ENCODE measurements at regions not wholly inside any gene's neighbourhood (a gene's known extent, or its start where the extent isn't known, plus 50 kb on each side); places are given as distances from the start of the nearest gene placed in this dataset.

DNA sequence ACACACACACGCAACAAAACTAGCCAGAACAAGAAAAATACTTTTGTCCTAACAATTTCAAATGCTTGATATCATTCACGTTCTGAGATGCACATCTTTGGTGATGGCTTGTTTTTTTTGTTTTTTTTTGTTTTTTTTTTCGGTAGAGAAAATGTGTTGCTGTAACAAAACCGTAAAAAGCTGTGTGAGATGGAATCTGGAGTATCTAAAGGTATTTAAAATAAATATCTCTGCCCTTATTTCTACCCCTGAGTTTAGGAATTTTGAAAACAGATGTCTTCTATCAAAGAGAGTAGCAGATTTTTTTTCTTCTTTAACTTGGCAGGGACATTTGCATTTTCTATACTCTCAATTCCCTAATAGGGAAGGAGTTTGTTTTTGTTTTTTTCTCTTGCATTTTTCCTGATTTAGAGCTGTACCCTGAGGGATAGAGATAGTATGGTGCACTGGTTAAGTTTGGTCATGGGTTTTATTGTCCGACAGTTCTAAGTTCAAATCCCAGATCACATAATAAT, 446.6 kb downstream of the KLF5 start:
- TF ChIP-seq REST (IDR thresholded peaks at IDR 0.05; ENCODE audit: insufficient read depth in 1 of 2, low read depth in 2 of 2, low read length in 1 of 2) (no peak), SIN3A (IDR thresholded peaks at IDR 0.05; ENCODE audit: borderline replicate concordance, insufficient read depth, low read depth, low read length) (no peak), POLR2AphosphoS5 (IDR thresholded peaks at IDR 0.05; ENCODE audit: low read depth, low read length) (no peak), TCF7L2 (IDR thresholded peaks at IDR 0.05; ENCODE audit: low read depth, low read length) (no peak)
- ChIA-PET POLR2A (no interaction called here), CTCF (no interaction called here)
- Histone ChIP-seq H3K9me3 (ENCODE audit: control insufficient read depth, insufficient read depth, low read depth, low read length) (no peaks in the 10 kb centered on the region), H3K4me3 (ENCODE audit: low read depth in 2 of 2, low read length in 2 of 2) (no peak overlapping the region), H3K27ac (ENCODE audit: low read length) (no peak overlapping the region), H3K4me1 (ENCODE audit: control insufficient read depth, insufficient read depth, low read length) (no peaks in the 10 kb centered on the region), H3K36me3 (ENCODE audit: control insufficient read depth, insufficient read depth, low read length) (no peaks in the 10 kb centered on the region), H3K27me3 (ENCODE audit: control insufficient read depth, insufficient read depth, low read length) (no peaks in the 10 kb centered on the region)
- BruUV-seq (replicated peaks) = no TSS peak
- in situ Hi-C loops (cut with HindIII; ENCODE audit: low pct_unique_long_range_greater_than_20kb, low sequenced_read_pairs) (no loop called here), intact Hi-C loops (cut with micrococcal nuclease; ENCODE audit: unreplicated experiment) (no loop called here)
- DNase-seq (ENCODE audit: low read depth, low spot score) = no peak
- ATAC-seq = no peak

GRCh38 chr13:73499695-73500094, 440.9 kb downstream of the KLF5 start:
- ChIA-PET CTCF (no interaction called here), POLR2A (no interaction called here)
- no TSS peak for BruUV-seq (replicated peaks)
- in situ Hi-C loops (cut with HindIII; ENCODE audit: low pct_unique_long_range_greater_than_20kb, low sequenced_read_pairs) = no loop called here
- H3K27me3 ChIP-seq (ENCODE audit: control insufficient read depth, insufficient read depth, low read length) = no peaks in the 10 kb centered on the region
- TF ChIP-seq, protein P1, sequence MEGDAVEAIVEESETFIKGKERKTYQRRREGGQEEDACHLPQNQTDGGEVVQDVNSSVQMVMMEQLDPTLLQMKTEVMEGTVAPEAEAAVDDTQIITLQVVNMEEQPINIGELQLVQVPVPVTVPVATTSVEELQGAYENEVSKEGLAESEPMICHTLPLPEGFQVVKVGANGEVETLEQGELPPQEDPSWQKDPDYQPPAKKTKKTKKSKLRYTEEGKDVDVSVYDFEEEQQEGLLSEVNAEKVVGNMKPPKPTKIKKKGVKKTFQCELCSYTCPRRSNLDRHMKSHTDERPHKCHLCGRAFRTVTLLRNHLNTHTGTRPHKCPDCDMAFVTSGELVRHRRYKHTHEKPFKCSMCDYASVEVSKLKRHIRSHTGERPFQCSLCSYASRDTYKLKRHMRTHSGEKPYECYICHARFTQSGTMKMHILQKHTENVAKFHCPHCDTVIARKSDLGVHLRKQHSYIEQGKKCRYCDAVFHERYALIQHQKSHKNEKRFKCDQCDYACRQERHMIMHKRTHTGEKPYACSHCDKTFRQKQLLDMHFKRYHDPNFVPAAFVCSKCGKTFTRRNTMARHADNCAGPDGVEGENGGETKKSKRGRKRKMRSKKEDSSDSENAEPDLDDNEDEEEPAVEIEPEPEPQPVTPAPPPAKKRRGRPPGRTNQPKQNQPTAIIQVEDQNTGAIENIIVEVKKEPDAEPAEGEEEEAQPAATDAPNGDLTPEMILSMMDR (IDR thresholded peaks at IDR 0.05) = no peak
- TF ChIP-seq TCF7L2 (IDR thresholded peaks at IDR 0.05; ENCODE audit: low read depth, low read length) = no peak
- TF ChIP-seq REST (IDR thresholded peaks at IDR 0.05; ENCODE audit: insufficient read depth in 1 of 2, low read depth in 2 of 2, low read length in 1 of 2) = no peak
- intact Hi-C loops (cut with micrococcal nuclease; ENCODE audit: unreplicated experiment) = no loop called here
- ATAC-seq = no peak
- H3K4me3 ChIP-seq (ENCODE audit: low read depth in 2 of 2, low read length in 2 of 2) = no peak overlapping the region
- no peaks in the 10 kb centered on the region for H3K9me3 ChIP-seq (ENCODE audit: control insufficient read depth, insufficient read depth, low read depth, low read length)
- H3K4me1 ChIP-seq (ENCODE audit: control insufficient read depth, insufficient read depth, low read length) = no peaks in the 10 kb centered on the region
- H3K27ac ChIP-seq (ENCODE audit: low read length) = no peak overlapping the region
- no peaks in the 10 kb centered on the region for H3K36me3 ChIP-seq (ENCODE audit: control insufficient read depth, insufficient read depth, low read length)
- no peak for DNase-seq (ENCODE audit: low read depth, low spot score)
